ENCODE measurements at regions not wholly inside any gene's neighbourhood (a gene's known extent, or its start where the extent isn't known, plus 50 kb on each side); places are given as distances from the start of the nearest gene placed in this dataset.
A peak's percentile ranks its signal among the peaks of the same experiment; 100 is the strongest.

DNA sequence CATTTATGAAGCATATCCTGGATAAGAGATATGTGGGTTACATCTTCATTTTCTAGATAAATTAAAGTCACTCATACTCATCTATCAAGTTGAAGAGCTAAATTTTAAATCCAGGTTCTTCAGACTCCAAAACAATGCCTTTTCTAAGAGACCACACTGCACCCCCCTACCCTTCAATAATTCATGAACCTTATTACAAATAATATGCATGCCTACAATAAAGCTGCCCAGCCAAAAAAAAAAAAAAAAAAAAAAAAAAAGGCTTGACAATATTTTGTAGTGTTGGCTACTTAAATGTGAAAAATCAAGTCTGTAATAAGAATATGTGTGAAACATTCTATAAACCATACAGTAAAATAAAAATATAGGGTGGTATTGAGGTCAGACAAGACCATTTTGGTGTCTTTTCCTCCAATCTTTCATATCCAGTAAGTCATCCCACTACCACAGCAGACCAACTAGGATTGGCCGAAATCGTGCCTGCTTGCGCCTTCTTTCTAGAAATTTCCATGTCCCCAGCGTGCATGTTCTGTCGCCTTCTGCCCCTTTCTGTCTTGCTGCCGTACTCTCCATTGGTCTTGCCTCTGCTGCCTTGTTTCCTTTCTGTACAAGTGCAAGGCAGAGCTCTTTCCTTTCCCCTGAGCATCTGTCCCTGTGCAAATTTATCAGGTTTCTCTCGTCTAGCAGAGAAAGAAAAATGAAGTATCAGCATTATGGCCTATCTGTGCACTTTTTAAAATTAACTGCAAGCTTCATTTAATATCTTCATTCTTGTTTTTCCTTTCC, 92.6 kb upstream of the NDUFV2 start (continued):
- TF ChIP-seq, protein P1, sequence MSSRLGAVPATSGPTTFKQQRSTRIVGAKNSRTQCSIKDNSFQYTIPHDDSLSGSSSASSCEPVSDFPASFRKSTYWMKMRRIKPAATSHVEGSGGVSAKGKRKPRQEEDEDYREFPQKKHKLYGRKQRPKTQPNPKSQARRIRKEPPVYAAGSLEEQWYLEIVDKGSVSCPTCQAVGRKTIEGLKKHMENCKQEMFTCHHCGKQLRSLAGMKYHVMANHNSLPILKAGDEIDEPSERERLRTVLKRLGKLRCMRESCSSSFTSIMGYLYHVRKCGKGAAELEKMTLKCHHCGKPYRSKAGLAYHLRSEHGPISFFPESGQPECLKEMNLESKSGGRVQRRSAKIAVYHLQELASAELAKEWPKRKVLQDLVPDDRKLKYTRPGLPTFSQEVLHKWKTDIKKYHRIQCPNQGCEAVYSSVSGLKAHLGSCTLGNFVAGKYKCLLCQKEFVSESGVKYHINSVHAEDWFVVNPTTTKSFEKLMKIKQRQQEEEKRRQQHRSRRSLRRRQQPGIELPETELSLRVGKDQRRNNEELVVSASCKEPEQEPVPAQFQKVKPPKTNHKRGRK (tag; IDR thresholded peaks at IDR 0.05), result peak; percentile 12; the same call in 1 of the 2 replicates
- peak in 1 of 2 experiments; percentile 48; a peak in 2 of 4 replicates for TF ChIP-seq FOXK2 (conservative IDR thresholded peaks at IDR 0.05 in 1 of 2, IDR thresholded peaks at IDR 0.05 in 1 of 2; ENCODE audit: low read depth in 2 of 2)
- peak in 1 of 2 experiments; percentile 89; a peak in 2 of 4 replicates for TF ChIP-seq MLLT1 (IDR thresholded peaks at IDR 0.05)
- TF ChIP-seq CXXC5 (CRISPR knock-in tag; IDR thresholded peaks at IDR 0.05), result 0 out of 2 replicates have a peak, but pooled peaks have one; percentile 35
- TF ChIP-seq, protein P2, sequence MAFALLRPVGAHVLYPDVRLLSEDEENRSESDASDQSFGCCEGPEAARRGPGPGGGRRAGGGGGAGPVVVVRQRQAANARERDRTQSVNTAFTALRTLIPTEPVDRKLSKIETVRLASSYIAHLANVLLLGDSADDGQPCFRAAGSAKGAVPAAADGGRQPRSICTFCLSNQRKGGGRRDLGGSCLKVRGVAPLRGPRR (CRISPR knock-in tag; IDR thresholded peaks at IDR 0.05), result no peak
- TF ChIP-seq TSHZ1 (CRISPR knock-in tag; IDR thresholded peaks at IDR 0.05), result no peak
- TF ChIP-seq ASH1L (IDR thresholded peaks at IDR 0.05; ENCODE audit: borderline replicate concordance, low read depth, partially characterized antibody), result no peak
- TF ChIP-seq ZNF384 (IDR thresholded peaks at IDR 0.05; ENCODE audit: low read depth, low read length), result peak; percentile 85
- TF ChIP-seq ZNF444 (CRISPR knock-in tag; IDR thresholded peaks at IDR 0.05), result 0 out of 2 replicates have a peak, but pooled peaks have one; percentile 34
- TF ChIP-seq NRF1 (conservative IDR thresholded peaks at IDR 0.05 in 1 of 2, IDR thresholded peaks at IDR 0.05 in 1 of 2), result peak in 1 of 2 experiments; percentile 26; a peak in 1 of 4 replicates
- TF ChIP-seq MCM2 (IDR thresholded peaks at IDR 0.05; ENCODE audit: low read depth), result no peak
- peak in 1 of 2 experiments; percentile 56; a peak in 1 of 4 replicates for TF ChIP-seq TEAD1 (CRISPR knock-in tag; IDR thresholded peaks at IDR 0.05)
- TF ChIP-seq, protein P3, sequence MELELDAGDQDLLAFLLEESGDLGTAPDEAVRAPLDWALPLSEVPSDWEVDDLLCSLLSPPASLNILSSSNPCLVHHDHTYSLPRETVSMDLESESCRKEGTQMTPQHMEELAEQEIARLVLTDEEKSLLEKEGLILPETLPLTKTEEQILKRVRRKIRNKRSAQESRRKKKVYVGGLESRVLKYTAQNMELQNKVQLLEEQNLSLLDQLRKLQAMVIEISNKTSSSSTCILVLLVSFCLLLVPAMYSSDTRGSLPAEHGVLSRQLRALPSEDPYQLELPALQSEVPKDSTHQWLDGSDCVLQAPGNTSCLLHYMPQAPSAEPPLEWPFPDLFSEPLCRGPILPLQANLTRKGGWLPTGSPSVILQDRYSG (tag; conservative IDR thresholded peaks at IDR 0.05; ENCODE audit: low read depth), result peak; percentile 82; the same call in 1 of the 2 replicates
- peak; percentile 15; the same call in 1 of the 2 replicates for TF ChIP-seq MAFK (IDR thresholded peaks at IDR 0.05; ENCODE audit: low read length)
- 0 out of 2 replicates have a peak, but pooled peaks have one; percentile 55 for TF ChIP-seq ELF4 (CRISPR knock-in tag; IDR thresholded peaks at IDR 0.05)
- TF ChIP-seq MEF2D (tag; conservative IDR thresholded peaks at IDR 0.05; ENCODE audit: low read depth), result 0 out of 2 replicates have a peak, but pooled peaks have one; percentile 36
- peak; percentile 19; the same call in 1 of the 2 replicates for TF ChIP-seq ZNF311 (CRISPR knock-in tag; IDR thresholded peaks at IDR 0.05)

Data from K562 (cell line).